Stimulated activated CD4-positive, alpha-beta T cell treated with anti-CD3 and anti-CD28 coated beads, Interleukin-1b, Interleukin-23, amount 100 ng/mL, for 48 hours (primary cell): ENCODE measurements at regions not wholly inside any gene's neighbourhood (a gene's known extent, or its start where the extent isn't known, plus 50 kb on each side); places are given as distances from the start of the nearest gene placed in this dataset.
"Not testable (repeated sequence)": the region's sequence is repeated elsewhere in the genome, so short reads cannot be mapped to it uniquely, and the experiment has no call there.

Experiments
- DNase-seq: peaks from one replicate; pipeline ENCODE4 v3.0.0-alpha.2; 2020

DNA sequence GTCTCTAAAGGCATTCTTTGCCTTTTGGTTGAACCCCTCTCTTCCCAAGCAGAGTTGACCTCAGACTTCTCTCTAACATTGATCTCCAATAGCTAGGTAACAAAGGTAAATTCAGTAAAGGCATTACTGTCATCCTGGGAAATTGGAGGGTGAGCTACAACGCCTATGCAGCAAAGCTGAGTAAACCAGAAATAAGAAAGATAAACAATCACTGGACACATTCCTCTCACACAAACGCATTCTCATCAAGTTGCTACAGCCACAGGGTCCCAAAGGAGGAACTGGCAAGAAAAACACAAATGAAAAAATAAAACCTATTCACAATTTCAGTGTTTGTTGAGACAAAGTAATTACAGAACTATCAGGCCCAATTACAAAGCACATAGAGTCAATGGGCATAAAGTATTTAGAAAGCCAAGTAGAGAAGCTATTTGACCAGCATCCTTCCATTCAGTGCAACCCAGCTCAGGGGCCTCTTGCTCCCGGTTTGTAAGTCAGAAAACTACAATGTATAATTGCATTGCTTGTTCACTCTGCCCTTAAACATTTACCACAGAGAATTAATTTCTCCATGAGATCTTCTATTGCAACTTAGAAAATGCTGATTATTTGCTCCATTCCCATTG lies 967.7 kb downstream of the PCDH7 start:
- DNase-seq, result no peak

DNA sequence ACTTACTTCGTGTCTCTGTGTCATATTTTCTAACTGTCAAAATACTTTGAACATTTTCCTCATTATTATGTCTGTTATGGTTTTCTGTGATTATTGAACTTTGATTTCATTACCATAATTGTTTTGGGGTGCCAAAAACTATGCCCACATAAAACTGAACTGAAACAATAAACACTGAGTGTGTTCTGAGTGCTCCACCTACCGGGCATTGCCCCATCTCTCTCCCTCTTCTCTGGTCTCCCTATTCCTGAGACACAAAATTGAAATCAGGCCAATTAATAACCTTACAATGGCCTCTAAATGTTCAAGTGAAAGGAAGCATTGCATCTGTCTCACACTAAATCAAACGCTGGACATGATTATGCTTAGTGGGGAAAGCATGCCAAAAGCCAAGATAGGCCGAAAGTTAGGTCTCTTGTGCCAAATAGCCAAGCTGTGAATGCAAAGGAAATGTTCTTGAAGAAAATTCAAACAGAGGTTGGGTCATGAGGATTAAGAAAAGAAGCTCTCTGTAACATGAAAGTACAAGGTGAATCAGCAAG lies 972.3 kb downstream of the PCDH7 start:
- DNase-seq, result no peak

DNA sequence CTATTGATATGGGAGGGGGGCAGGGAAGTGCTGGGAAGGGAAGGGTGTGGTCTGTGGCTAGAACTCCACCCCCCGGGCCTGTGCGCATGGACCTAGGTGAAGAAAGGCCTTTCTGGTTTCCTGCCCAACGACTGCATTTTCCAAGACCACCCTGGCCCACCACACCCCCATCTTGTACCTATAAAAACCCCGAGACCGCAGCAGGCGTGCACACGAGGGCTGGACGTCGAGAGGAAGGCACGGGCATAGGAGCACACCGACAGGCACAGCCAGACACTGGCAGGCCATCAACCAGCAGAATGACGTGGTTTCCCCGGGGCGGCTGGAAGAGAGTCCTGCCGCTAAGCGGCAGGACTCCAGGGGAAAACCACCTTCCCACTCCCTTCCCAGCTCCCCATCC lies 981.1 kb downstream of the PCDH7 start:
- DNase-seq, result no peak

DNA sequence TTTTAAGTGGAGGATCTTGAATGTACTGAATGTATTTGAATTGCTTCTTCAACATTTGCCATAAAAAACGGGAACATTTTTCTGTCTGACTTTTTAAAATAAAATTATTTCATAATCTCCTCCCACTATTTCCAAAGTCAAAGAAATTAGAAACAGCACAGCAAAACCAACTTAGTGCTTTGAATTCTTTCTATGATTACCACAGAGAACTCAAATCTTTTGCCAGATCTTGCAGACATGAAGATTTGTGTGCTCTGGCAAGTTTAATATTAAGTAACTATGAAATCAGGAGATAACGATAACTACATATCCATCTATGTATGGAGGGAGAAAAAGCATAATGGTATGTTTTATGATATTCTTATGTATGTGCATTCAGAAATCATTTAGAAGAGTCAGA lies 982.2 kb downstream of the PCDH7 start:
- no peak for DNase-seq

DNA sequence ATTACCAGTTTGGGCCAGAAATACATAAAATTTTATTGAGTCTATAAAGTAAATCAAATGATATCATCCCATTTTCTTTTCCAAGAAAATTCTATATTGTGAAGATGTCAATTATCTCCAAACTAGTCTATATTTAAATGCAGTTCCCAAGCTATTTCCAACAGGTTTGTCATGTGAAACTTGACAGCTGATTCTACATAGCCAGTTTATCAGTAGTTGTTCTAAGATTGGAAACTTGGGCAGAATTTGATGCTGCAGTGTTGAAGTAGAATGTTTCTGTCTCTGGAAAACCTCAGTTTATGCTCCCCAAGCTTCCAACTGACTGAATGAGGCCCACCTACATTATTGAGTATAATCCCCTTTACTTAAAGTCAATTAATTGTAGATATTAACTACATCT lies 994.1 kb downstream of the PCDH7 start:
- no peak for DNase-seq

DNA sequence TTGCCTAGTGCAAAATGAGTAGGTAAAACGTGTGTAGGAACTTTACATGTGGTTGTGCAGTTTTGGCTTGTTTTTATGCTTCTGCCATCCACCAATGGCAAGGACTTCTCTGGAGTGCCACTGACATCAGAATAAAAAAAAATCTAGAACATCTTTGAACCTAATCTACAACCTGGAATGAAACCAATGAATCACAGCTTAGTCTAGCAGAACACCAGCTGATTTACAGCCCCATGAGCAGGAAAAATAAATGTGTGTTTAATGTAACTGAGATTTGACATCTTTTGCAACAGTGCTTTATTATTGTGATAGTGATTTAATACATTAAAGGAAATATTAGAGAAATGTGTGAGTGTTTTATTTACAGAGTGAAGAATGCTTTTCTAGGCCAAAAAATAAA lies 995.1 kb downstream of the PCDH7 start:
- DNase-seq, result no peak

DNA sequence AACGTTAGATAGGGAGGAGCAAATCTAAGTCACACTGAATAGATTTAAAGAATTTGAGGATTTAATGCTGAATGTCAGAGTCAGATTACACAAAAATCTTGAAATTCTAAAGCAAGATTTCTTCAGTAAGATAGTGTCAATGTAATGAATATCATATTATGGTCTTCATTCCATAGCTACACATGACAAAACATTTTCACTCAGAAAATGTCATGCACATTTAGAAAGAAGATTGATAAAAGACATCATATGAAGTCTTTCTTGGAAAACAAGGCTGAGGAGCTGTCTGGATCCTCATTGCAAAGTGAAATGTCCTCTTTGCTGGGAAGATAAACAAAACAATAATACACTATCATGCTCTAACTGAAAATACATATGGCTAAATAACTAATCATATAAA lies 1006.9 kb downstream of the PCDH7 start:
- no peak for DNase-seq

DNA sequence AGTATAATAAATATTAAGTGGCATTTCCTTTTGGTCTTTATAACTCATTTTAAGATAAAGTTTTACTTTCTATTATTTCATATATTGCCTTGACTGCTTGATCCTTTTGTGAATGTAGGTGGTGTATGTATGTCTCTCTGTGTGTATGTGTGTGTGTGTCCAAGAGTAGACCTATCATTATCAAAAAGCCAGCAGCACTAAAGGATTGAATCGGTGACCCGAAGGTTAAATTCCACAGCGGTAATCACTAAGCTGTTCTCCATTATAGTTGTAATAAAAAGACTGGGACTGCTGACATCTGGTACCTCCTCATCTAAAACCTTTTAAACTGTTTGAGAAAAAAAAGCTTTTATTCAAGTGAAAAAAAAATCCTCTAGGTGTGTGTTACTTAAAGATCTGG lies 1014.8 kb downstream of the PCDH7 start:
- no peak for DNase-seq

DNA sequence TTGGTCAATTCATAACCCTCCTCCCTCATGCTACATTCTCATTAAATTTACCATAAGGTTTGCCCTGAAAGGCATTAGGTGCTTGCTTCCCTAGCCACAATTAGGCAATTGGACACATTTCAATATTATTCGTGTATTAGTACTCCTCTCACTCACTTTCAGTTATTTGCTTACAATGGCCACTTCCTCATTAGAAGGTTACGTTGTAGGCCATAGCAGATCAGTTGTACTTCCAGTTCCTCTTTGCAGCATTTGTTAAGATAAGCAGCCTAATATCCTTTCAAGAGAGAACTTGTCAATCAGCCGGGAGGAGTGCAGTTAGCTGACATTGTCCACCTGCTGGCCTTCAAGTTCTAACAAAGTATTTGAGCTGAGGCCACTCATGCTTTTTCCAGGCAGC lies 1017.2 kb downstream of the PCDH7 start:
- DNase-seq, result no peak

DNA sequence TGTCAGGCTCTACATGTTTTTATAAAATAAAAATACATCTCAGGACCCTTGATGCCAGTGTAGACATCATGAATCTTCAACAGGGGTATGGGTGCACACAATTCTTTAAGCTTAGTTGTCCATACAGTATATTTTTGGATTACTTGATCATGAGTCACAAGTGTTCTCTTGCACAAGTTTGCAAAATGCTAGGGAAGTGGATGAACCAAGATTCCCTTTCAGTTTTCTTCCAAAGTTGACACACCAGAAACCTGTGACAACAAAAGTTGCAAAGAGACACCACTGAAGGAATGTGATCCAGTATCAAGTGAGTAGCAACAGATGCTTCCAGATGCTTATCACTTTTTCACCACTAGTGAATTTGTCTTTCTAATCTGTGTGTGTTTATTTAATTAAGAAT lies 1021.2 kb downstream of the PCDH7 start:
- DNase-seq, result no peak

DNA sequence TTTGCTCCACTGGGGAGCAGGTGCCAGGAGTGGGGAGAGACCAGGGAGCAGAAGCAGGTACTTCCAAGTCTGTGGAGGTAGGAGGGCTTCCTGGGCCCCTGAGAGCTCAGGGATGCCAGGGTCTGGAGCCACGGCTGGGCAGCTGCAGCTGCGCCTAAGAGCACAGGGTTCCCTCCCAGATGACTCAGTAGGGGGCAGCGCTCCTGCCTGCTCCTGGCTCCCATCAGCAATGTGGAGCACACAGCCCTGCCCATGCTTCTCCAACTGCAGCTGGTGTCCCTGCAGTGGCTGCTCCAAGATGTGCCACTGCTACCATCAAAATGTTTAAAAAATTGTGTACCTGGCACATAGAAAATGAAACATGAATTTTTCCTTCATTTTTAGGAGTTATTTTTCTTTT lies 1028.2 kb downstream of the PCDH7 start:
- no peak for DNase-seq

DNA sequence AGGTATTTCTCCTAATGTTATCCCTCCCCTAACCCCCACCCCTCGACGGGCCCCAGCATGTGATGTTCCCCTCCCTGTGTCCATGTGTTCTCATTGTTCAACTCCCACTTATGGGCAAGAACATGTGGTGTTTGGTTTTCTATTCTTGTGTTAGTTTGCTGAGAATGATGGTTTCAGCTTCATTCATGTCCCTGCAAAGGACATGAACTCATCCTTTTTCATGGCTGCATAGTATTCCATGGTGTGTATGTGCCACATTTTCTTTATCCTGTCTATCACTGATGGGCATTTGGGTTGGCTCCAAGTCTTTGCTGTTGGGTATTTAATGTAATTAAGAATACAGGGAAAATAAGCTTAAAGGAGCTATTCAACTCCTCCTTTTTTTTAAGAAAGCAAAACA lies 1030.4 kb downstream of the PCDH7 start:
- not testable (repeated sequence) for DNase-seq

DNA sequence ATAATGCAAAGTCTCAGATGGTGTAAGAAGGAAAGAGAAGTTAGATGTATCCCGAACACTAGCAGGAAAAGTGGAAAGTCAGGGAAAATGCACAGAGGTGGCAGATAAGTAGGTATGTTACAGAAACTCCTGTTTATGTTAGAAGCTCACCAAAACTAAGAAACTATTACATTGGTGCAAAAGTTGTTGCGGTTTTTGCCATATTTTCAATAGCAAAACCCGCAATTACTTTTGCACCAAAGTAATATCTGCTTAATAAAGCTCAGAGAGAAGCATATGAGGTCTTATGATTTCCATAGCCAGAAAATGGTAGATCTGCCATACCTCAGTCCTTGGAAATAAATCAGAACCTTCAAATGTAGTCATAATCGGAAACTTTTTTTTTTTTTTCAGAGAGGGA lies 1035.6 kb downstream of the PCDH7 start:
- no peak for DNase-seq

DNA sequence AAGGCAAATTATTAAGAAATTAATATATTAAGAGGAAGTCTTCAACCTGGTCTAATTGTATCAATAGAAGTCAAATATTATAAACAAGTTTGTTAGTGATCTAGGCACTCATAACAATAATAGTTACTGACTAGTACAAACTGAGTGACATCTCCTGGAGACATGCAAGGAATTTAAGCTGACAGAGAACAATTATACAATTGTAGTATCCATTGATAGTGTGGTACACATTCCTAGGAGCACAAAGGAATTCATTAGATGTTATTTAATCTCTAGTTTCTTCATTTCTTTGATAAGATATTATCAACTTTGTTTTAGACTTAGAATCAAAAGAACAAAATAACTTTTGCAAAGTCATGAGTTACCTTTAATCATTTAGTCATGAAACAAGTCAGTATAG lies 1048.6 kb downstream of the PCDH7 start:
- DNase-seq, result no peak

DNA sequence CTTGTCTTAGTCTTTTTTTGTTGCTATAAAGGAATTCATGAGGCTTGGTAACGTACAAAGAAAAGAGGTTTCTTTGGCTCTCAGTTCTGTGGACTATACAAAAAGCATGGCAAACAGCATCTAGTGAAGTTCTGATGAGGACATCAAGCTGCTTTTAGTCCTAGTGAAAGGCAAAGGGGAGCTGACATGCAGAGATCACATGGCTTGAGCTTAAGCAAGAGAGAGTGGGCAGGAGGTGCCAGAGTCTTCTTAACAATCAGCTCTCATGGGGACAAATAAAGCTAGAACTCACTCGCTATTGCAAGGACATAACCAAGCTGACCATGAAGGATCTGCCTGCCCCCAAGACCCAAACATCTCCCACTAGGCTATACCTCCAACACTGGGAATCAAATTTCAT lies 1063.1 kb downstream of the PCDH7 start:
- no peak for DNase-seq

DNA sequence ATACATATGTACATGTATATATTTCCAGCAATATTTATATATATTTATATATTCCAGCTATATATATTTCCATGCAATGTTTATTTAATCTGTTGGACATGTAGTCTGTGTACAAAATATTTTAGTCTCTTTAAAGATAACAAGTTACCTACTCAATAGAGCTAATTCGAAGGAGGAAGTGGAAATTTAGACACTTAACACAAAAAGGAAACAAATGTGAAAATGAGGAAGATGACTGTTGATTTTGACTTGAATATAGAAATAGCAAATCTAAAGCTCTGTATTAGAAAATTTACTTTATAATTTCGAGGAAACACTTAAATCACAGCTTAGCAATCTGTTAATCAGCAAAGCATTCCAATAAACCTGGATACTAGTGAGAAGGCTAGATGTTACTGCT lies 1064.4 kb downstream of the PCDH7 start:
- no peak for DNase-seq

DNA sequence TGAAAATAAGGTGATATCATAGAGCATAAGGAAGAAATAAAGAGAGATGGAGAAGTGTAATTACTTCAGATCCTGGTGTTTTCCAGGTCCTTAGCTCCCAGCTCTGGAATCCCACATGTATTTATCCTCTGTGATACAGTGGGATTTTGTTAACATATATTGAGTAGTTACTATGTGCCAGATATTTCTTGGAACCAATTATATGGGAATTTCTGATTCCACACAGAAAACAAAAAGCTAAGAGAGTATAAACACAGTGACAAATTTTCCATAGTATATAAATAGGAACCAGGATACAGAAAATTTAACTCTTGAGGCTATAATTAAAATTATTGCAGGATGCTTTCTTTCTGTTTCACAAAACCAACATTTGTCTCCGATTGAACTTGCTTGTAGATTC lies 1067.5 kb downstream of the PCDH7 start:
- DNase-seq, result no peak

DNA sequence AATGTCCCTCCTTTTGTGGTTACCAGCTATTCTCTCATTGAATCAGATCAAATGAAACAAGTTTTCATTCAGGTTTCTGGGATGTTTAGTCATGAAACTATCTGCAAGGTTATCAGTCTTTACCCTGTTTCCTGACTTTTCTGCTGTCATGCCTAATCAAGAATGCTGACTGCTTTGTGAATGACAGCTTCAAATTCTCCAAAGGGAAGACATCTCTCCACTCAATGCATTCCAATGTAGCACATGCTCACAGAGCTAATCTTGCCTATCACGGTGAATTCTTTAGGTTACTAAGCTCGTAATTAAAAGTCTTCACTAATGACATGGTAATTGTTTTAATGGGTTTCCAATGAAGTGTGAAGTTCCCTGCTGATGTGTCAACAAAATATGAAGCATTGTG lies 1068.5 kb downstream of the PCDH7 start:
- no peak for DNase-seq

DNA sequence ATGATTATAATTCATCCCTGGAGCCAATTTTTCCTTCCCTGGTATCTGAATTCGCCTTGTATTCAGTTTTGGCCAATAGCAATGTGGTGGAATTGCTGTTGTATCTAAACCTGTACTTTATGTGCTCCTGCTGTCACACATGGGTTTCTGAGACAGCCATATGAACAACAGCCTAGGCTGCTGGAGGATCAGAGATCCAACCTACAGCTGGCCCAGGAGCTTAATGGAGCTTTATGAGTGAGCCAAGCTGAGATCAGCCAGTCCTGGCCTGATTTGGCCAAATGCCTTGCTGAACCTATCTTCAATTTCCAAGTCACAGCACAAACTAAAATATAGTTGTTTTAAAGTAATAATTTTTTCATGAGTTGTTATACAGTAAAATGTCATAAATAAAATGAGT lies 1071.5 kb downstream of the PCDH7 start:
- no peak for DNase-seq

DNA sequence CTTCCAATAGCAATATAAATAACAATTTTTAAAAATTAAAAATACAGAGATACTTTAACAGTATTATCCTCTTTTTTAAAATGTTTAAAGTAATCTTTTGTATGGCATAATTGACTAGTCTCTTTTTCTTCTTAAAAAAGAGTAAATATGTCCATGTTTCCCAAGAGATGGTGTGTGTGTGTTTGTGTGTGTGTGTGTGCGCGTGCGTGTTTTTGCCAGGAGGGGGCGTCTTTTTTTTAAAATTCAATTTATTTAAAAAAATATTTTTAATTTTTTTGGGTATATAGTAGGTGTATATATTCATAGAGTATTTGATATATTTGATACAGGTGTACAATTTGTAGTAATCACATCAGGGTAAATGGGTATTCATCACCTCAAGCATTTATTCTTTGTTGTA lies 1073.7 kb downstream of the PCDH7 start:
- DNase-seq, result no peak

DNA sequence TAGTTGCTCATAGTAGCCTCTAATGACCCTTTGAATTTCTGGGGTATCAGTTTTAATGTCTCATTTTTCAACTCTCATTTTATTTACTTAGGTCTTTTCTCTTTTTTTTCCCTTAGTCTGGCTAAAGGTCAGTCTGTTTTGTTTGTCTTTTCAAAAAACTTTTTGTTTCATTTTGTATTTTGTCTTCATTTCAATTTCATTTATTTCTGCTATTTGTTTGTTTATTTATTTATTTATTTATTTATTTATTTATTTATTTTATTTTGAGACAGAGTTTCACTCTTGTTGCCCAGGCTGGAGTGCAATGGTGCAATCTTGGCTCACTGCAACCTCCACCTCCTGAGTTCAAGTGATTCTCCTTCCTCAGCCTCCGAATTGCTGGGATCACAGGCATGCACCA lies 1076.9 kb downstream of the PCDH7 start:
- not testable (repeated sequence) for DNase-seq

DNA sequence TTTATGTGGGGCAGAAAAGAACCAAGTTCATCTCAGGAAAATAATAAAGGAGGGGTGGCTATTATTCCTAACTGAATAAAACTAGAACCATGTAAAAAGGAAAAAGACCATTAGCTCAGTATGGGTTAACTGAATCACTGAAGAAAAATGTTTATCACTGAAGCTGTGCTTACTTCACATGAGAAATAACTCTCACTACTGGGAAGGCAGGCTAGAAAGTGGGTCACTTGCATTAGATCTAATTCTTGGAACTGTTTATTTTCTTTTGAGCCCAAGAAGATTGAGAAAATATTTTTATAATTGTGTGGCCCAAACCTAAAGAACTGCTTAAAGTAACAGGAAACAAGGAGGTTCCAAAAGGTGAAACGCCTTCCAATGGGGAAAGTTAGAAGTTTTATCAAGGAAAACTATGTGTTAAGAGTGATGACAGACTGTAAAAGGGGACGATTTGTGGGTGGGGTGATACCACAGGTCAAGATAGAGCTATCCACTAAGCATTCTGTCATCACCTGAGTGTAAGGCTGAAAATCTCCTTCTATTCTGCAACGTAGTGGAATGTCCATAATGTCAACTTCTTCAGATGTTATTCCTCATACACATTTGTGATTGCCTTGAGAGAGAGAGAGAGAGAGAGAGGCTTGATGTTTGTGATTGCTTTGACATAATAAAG lies 1083.5 kb downstream of the PCDH7 start:
- DNase-seq, result no peak

DNA sequence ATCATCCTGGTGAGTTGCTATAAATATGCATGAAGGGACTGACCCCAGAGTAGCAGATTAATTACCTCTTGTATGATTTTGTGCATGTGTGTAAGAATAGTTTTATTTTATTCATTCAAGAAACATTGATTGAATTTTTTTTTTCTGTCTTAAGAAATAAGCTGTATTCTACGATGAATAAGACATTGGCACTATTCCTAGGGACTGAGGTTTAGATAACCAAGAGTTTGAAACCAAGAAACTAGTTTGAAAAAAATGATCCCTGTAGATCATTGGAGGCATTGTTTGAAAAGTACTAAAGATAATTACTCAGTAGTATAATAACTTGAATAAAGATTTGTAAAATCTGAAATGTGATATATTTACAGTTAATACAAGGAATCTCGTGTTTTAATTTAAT lies 1086.9 kb downstream of the PCDH7 start:
- no peak for DNase-seq

DNA sequence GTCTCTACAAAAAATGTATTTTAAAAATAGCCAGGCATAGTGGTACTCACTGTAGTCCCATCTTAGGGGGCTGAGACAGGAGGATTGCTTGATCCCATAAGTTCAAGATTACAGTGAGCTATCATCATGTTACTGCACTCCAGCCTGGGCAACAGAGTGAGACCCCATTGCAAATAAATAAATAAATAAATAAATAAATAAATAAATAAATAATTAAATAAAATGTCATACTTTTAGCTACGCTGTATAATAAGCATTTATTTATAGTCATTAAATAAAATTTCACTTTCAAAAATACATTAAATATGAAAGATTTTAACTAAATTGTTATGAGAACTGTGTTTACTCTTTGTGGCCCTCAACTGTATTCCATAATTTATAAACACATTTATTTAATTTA lies 1124.2 kb downstream of the PCDH7 start:
- no peak for DNase-seq

DNA sequence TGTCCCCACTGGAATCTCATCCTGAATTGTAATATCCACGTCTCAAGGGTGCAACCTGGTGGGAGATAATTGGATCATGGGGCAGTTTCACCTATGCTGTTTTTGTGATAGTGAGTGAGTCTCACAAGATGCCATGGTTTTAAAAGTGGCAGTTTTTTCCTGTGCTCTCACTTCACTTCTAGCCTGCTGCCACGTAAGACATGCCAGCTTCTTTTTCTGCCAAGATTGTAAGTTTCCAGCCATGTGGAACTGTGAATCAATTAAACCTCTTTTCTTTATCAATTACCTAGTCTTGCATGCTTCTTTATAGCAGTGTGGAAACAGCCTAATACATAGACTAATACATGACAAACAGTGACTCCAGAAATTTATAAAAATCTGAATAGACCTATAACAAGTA lies 1131.8 kb downstream of the PCDH7 start:
- no peak for DNase-seq
